Thymus (tissue), 11 donors: ENCODE measurements at regions not wholly inside any gene's neighbourhood (a gene's known extent, or its start where the extent isn't known, plus 50 kb on each side); places are given as distances from the start of the nearest gene placed in this dataset.

Experiments
- DNase-seq, 9 donors: peaks; one replicate each; pipeline ENCODE4 v3.0.0-alpha.2; 2013; ENCODE audit warnings: low spot score in 9 of 9, low read depth in 6 of 9, missing footprints in 1 of 9
- H3K27ac ChIP-seq, 2 donors: one replicate each; pipeline ENCODE4 v1.5.1; 2013; ENCODE audit warnings: control low read depth in 1 of 2, low read depth in 1 of 2, low read length in 1 of 2, mild to moderate bottlenecking in 1 of 2, moderate library complexity in 1 of 2
- H3K27me3 ChIP-seq, 2 donors: one replicate each; pipeline ENCODE4 v1.5.1; 2013; ENCODE audit warnings: low read length in 1 of 2; ENCODE audit not compliant: control insufficient read depth in 2 of 2, insufficient read depth in 1 of 2
- H3K36me3 ChIP-seq, 2 donors: one replicate each; pipeline ENCODE4 v1.5.1; 2013; ENCODE audit warnings: low read length in 1 of 2, mild to moderate bottlenecking in 1 of 2, moderate library complexity in 1 of 2; ENCODE audit not compliant: control insufficient read depth in 2 of 2, insufficient read depth in 2 of 2
- H3K4me1 ChIP-seq, 2 donors: one replicate each; pipeline ENCODE4 v1.5.1; 2013; ENCODE audit warnings: low read length in 2 of 2; ENCODE audit not compliant: control insufficient read depth in 2 of 2, insufficient read depth in 2 of 2
- H3K4me3 ChIP-seq, 2 donors: one replicate each; pipeline ENCODE4 v1.5.1; 2013; ENCODE audit warnings: low read length in 2 of 2, control low read depth in 1 of 2, mild to moderate bottlenecking in 1 of 2
- H3K9me3 ChIP-seq, 2 donors: one replicate each; pipeline ENCODE4 v1.5.1; 2013; ENCODE audit warnings: low read length in 1 of 2, mild to moderate bottlenecking in 1 of 2; ENCODE audit not compliant: control insufficient read depth in 2 of 2, insufficient read depth in 1 of 2
- WGBS: extraction: QIAGEN DNeasy Blood & Tissue Kit; methylation state at CpG from one replicate; pipeline ENCODE4 v1.1.7; 2013; 5-methylcytosine and 5-hydroxymethylcytosine counted together
- donor health status: healthy.

- no peaks in the 10 kb centered on the region for H3K36me3 ChIP-seq
- no peak for DNase-seq
- H3K27me3 ChIP-seq, result no peaks in the 10 kb centered on the region
- no peak overlapping the region for H3K4me3 ChIP-seq
- H3K9me3 ChIP-seq, result no peaks in the 10 kb centered on the region
- no peaks in the 10 kb centered on the region for H3K4me1 ChIP-seq
- H3K27ac ChIP-seq, result no peak overlapping the region
- 85% methylated on average over 12 of the region's 12 CpGs for WGBS
Measured at GRCh38 chr5:167987490-167988280, 303.8 kb upstream of the WWC1 start.

GRCh38 chr5:167992868-167993267 is 298.6 kb upstream of the WWC1 start:
- WGBS, result 93% methylated on average over 11 of the region's 11 CpGs
- no peaks in the 10 kb centered on the region for H3K9me3 ChIP-seq
- H3K36me3 ChIP-seq, result no peaks in the 10 kb centered on the region
- no peaks in the 10 kb centered on the region for H3K27me3 ChIP-seq
- H3K27ac ChIP-seq, result no peak overlapping the region
- H3K4me3 ChIP-seq, result no peak overlapping the region
- no peaks in the 10 kb centered on the region for H3K4me1 ChIP-seq
- no peak for DNase-seq

- Histone ChIP-seq H3K27ac (no peak overlapping the region), H3K4me1 (no peaks in the 10 kb centered on the region)
- no peak for DNase-seq
Measured at GRCh38 chr5:167993771-167994170, 297.7 kb upstream of the WWC1 start.

GRCh38 chr5:167995844-167996425 is 295.5 kb upstream of the WWC1 start:
- H3K4me3 ChIP-seq, result no peak overlapping the region
- no peak for DNase-seq

More at GRCh38 chr5:167993771-167994170, 297.7 kb upstream of the WWC1 start:
- Histone ChIP-seq H3K4me3 (no peak overlapping the region), H3K27me3 (no peaks in the 10 kb centered on the region), H3K36me3 (no peaks in the 10 kb centered on the region), H3K9me3 (no peaks in the 10 kb centered on the region)
- WGBS, result 87% methylated on average over 3 of the region's 3 CpGs

GRCh38 chr5:167998148-167998767 is 293.2 kb upstream of the WWC1 start:
- no peaks in the 10 kb centered on the region for H3K27me3 ChIP-seq
- H3K9me3 ChIP-seq, result no peaks in the 10 kb centered on the region
- 89% methylated on average over 6 of the region's 6 CpGs for WGBS
- DNase-seq, result no peak
- no peaks in the 10 kb centered on the region for H3K36me3 ChIP-seq
- no peak overlapping the region for H3K4me3 ChIP-seq
- H3K27ac ChIP-seq, result peak overlapping the region in 1 of 2 donors; percentile 32
- no peaks in the 10 kb centered on the region for H3K4me1 ChIP-seq

More at GRCh38 chr5:167995844-167996425, 295.5 kb upstream of the WWC1 start:
- WGBS, result 95% methylated on average over 11 of the region's 11 CpGs
- no peaks in the 10 kb centered on the region for H3K36me3 ChIP-seq
- no peaks in the 10 kb centered on the region for H3K27me3 ChIP-seq
- H3K4me1 ChIP-seq, result no peaks in the 10 kb centered on the region
- H3K27ac ChIP-seq, result no peak overlapping the region
- no peaks in the 10 kb centered on the region for H3K9me3 ChIP-seq

- Histone ChIP-seq H3K27me3 (no peaks in the 10 kb centered on the region), H3K9me3 (no peaks in the 10 kb centered on the region), H3K36me3 (no peaks in the 10 kb centered on the region), H3K4me1 (no peaks in the 10 kb centered on the region), H3K4me3 (no peak overlapping the region), H3K27ac (peak overlapping the region in 1 of 2 donors; percentile 12)
- 93% methylated on average over 2 of the region's 2 CpGs for WGBS
- no peak for DNase-seq
Measured at GRCh38 chr5:167999182-167999581, 292.3 kb upstream of the WWC1 start.

- WGBS, result 97% methylated on average over 2 of the region's 2 CpGs
- DNase-seq, result no peak
- Histone ChIP-seq H3K4me1 (no peaks in the 10 kb centered on the region), H3K36me3 (no peaks in the 10 kb centered on the region), H3K9me3 (no peaks in the 10 kb centered on the region), H3K27ac (no peak overlapping the region), H3K4me3 (no peak overlapping the region), H3K27me3 (no peaks in the 10 kb centered on the region)
Measured at GRCh38 chr5:168001318-168001717, 290.1 kb upstream of the WWC1 start.

- no peaks in the 10 kb centered on the region for H3K36me3 ChIP-seq
- 88% methylated on average over 4 of the region's 4 CpGs for WGBS
- H3K9me3 ChIP-seq, result no peaks in the 10 kb centered on the region
- H3K27ac ChIP-seq, result no peak overlapping the region
- DNase-seq, result no peak
- no peak overlapping the region for H3K4me3 ChIP-seq
- no peaks in the 10 kb centered on the region for H3K27me3 ChIP-seq
- H3K4me1 ChIP-seq, result no peaks in the 10 kb centered on the region
Measured at GRCh38 chr5:168002116-168002515, 289.3 kb upstream of the WWC1 start.

GRCh38 chr5:168005093-168005492 is 286.4 kb upstream of the WWC1 start:
- Histone ChIP-seq H3K36me3 (no peaks in the 10 kb centered on the region), H3K4me1 (no peaks in the 10 kb centered on the region), H3K4me3 (no peak overlapping the region), H3K27me3 (no peaks in the 10 kb centered on the region), H3K27ac (no peak overlapping the region), H3K9me3 (no peaks in the 10 kb centered on the region)
- WGBS, result 84% methylated on average over 6 of the region's 6 CpGs
- DNase-seq, result no peak
